Adrenal gland (tissue), 5 donors: ENCODE measurements at regions not wholly inside any gene's neighbourhood (a gene's known extent, or its start where the extent isn't known, plus 50 kb on each side); places are given as distances from the start of the nearest gene placed in this dataset.

Source experiments
- CTCF ChIP-seq, 6 experiments: fragments of 450-650 bp in 4 of 6; fragments of 200-600 bp in 2 of 6; sonication (generic) in 1 of 6; IDR thresholded peaks; 1 replicate in 5 of 6; 2 replicates in 1 of 6; pipeline versions ENCODE4 v1.5.1 to v1.8.0; 2016 to 2021; ENCODE audit warnings: antibody characterized with exemption in 6 of 6, mild to moderate bottlenecking in 2 of 6, moderate library complexity in 1 of 6
- POLR2A ChIP-seq, 2 donors: fragments of 450-650 bp; IDR thresholded peaks; one replicate each; pipeline ENCODE4 v1.6.1; 2017; ENCODE audit warnings: antibody characterized with exemption in 2 of 2, mild to moderate bottlenecking in 2 of 2, moderate library complexity in 1 of 2
- donor health status: DM: no; HTN: no; CAD: no.

GRCh38 chr2:21658269-21658668 is 534.5 kb downstream of the TDRD15 start:
- no peak for TF ChIP-seq CTCF (IDR thresholded peaks at IDR 0.05)
- no peak for TF ChIP-seq POLR2A (IDR thresholded peaks at IDR 0.05)
